ENCODE measurements at regions not wholly inside any gene's neighbourhood (a gene's known extent, or its start where the extent isn't known, plus 50 kb on each side); places are given as distances from the start of the nearest gene placed in this dataset.

DNA sequence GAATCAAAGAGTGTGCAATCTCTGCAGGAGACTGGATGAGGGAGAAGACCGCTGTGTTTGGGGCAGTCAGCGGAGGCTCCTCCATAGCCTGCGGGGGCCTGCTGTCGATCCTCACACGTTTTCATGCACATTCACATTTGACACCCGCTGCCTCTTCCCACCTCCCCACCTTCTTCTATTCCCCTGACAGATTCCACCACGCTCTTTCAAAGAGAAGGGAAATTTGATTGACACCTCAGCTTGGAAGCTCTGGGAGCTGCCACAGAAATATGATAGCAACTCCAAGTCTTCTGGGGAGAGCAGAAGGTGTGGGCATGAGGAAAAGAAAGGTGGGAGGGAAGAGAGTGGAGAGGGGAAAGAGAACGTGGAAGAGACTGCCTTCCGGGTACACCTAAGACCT is 87.5 kb downstream of the BOD1L2 start:
- Histone ChIP-seq H3K9me2 (no peaks in the 10 kb centered on the region), H2AFZ (ENCODE audit: low read depth) (no peak overlapping the region), H3K27me3 (ENCODE audit: insufficient read depth) (no peaks in the 10 kb centered on the region), H3K4me1 (ENCODE audit: control insufficient read depth in 1 of 2, insufficient read depth in 2 of 2, low read depth in 1 of 2, low read length in 1 of 2) (no peaks in the 10 kb centered on the region), H3K4me3 (ENCODE audit: low read depth in 2 of 2, low read length in 1 of 2) (no peak overlapping the region), H3K9ac (no peak overlapping the region), H3K27ac (ENCODE audit: low read depth in 2 of 2, low read length in 1 of 2) (no peak overlapping the region), H3F3A (replicated peaks; ENCODE audit: insufficient read depth) (no peaks in the 10 kb centered on the region), H3K79me2 (ENCODE audit: insufficient read depth) (no peaks in the 10 kb centered on the region), H4K20me1 (ENCODE audit: insufficient read depth) (no peaks in the 10 kb centered on the region), H3K36me3 (replicated peaks in 1 of 2; ENCODE audit: control insufficient read depth in 1 of 2, insufficient read depth in 2 of 2, low read length in 1 of 2) (no peaks in the 10 kb centered on the region), H3K4me2 (no peak overlapping the region), H3K9me3 (no peaks in the 10 kb centered on the region)
- TF ChIP-seq EP300 (IDR thresholded peaks at IDR 0.05; ENCODE audit: borderline replicate concordance in 1 of 2, low read depth in 1 of 2, low read length in 1 of 2) (no peak), RFX5 (IDR thresholded peaks at IDR 0.05; ENCODE audit: low read length) (no peak), JUND (IDR thresholded peaks at IDR 0.05) (no peak), MEF2A (IDR thresholded peaks at IDR 0.05; ENCODE audit: borderline replicate concordance, low read depth) (no peak), FOSL2 (IDR thresholded peaks at IDR 0.05; ENCODE audit: borderline replicate concordance, low read depth) (no peak), SMC3 (IDR thresholded peaks at IDR 0.05; ENCODE audit: low read depth, low read length) (no peak), TCF12 (IDR thresholded peaks at IDR 0.05) (no peak), RXRA (IDR thresholded peaks at IDR 0.05; ENCODE audit: borderline replicate concordance, low read depth) (no peak), EZH2phosphoT487 (IDR thresholded peaks at IDR 0.05; ENCODE audit: borderline replicate concordance, low read depth) (no peak), SIN3A (IDR thresholded peaks at IDR 0.05; ENCODE audit: borderline replicate concordance, low read depth, low read length) (no peak), NFIC (IDR thresholded peaks at IDR 0.05; ENCODE audit: borderline replicate concordance) (no peak)
- TF ChIP-seq, protein P1, sequence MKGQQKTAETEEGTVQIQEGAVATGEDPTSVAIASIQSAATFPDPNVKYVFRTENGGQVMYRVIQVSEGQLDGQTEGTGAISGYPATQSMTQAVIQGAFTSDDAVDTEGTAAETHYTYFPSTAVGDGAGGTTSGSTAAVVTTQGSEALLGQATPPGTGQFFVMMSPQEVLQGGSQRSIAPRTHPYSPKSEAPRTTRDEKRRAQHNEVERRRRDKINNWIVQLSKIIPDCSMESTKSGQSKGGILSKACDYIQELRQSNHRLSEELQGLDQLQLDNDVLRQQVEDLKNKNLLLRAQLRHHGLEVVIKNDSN (IDR thresholded peaks at IDR 0.05; ENCODE audit: borderline replicate concordance, low read depth), result no peak
- TF ChIP-seq, protein P2, sequence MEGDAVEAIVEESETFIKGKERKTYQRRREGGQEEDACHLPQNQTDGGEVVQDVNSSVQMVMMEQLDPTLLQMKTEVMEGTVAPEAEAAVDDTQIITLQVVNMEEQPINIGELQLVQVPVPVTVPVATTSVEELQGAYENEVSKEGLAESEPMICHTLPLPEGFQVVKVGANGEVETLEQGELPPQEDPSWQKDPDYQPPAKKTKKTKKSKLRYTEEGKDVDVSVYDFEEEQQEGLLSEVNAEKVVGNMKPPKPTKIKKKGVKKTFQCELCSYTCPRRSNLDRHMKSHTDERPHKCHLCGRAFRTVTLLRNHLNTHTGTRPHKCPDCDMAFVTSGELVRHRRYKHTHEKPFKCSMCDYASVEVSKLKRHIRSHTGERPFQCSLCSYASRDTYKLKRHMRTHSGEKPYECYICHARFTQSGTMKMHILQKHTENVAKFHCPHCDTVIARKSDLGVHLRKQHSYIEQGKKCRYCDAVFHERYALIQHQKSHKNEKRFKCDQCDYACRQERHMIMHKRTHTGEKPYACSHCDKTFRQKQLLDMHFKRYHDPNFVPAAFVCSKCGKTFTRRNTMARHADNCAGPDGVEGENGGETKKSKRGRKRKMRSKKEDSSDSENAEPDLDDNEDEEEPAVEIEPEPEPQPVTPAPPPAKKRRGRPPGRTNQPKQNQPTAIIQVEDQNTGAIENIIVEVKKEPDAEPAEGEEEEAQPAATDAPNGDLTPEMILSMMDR (IDR thresholded peaks at IDR 0.05), result no peak
- TF ChIP-seq, protein P3, sequence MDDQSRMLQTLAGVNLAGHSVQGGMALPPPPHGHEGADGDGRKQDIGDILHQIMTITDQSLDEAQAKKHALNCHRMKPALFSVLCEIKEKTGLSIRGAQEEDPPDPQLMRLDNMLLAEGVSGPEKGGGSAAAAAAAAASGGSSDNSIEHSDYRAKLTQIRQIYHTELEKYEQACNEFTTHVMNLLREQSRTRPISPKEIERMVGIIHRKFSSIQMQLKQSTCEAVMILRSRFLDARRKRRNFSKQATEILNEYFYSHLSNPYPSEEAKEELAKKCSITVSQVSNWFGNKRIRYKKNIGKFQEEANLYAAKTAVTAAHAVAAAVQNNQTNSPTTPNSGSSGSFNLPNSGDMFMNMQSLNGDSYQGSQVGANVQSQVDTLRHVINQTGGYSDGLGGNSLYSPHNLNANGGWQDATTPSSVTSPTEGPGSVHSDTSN (IDR thresholded peaks at IDR 0.05), result no peak
- TF ChIP-seq, protein P4, sequence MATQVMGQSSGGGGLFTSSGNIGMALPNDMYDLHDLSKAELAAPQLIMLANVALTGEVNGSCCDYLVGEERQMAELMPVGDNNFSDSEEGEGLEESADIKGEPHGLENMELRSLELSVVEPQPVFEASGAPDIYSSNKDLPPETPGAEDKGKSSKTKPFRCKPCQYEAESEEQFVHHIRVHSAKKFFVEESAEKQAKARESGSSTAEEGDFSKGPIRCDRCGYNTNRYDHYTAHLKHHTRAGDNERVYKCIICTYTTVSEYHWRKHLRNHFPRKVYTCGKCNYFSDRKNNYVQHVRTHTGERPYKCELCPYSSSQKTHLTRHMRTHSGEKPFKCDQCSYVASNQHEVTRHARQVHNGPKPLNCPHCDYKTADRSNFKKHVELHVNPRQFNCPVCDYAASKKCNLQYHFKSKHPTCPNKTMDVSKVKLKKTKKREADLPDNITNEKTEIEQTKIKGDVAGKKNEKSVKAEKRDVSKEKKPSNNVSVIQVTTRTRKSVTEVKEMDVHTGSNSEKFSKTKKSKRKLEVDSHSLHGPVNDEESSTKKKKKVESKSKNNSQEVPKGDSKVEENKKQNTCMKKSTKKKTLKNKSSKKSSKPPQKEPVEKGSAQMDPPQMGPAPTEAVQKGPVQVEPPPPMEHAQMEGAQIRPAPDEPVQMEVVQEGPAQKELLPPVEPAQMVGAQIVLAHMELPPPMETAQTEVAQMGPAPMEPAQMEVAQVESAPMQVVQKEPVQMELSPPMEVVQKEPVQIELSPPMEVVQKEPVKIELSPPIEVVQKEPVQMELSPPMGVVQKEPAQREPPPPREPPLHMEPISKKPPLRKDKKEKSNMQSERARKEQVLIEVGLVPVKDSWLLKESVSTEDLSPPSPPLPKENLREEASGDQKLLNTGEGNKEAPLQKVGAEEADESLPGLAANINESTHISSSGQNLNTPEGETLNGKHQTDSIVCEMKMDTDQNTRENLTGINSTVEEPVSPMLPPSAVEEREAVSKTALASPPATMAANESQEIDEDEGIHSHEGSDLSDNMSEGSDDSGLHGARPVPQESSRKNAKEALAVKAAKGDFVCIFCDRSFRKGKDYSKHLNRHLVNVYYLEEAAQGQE (IDR thresholded peaks at IDR 0.05; ENCODE audit: low read depth, low read length), result no peak
- TF ChIP-seq, protein P5, sequence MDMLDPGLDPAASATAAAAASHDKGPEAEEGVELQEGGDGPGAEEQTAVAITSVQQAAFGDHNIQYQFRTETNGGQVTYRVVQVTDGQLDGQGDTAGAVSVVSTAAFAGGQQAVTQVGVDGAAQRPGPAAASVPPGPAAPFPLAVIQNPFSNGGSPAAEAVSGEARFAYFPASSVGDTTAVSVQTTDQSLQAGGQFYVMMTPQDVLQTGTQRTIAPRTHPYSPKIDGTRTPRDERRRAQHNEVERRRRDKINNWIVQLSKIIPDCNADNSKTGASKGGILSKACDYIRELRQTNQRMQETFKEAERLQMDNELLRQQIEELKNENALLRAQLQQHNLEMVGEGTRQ (IDR thresholded peaks at IDR 0.05; ENCODE audit: borderline replicate concordance, low read depth, low read length), result no peak
- ChIA-PET CTCF (no interaction called here), POLR2A (no interaction called here)
- WGBS (ENCODE audit: low lambda C conversion rate), result 53% methylated on average over 9 of the region's 9 CpGs
- no peak for DNase-seq
